GM23338 (cell line): ENCODE measurements at regions not wholly inside any gene's neighbourhood (a gene's known extent, or its start where the extent isn't known, plus 50 kb on each side); places are given as distances from the start of the nearest gene placed in this dataset.
A peak's percentile ranks its signal among the peaks of the same experiment; 100 is the strongest.

Source experiments
- ATAC-seq: fragments of 200-7000 bp; cut with Tn5 transposase; 3 replicates; pipeline ENCODE4 v1.9.1; 2020
- DNase-seq: peaks from one replicate; pipeline ENCODE4 v3.0.0-alpha.2; 2015; ENCODE audit warnings: low spot score
- H2AFZ ChIP-seq: fragments of 200-600 bp; sonication (generic); 2 replicates; pipeline ENCODE4 v1.8.0; 2016; ENCODE audit warnings: antibody characterized with exemption, mild to moderate bottlenecking, moderate library complexity
- H3F3A ChIP-seq: fragments of 200-600 bp; sonication (generic); replicated peaks from 2 replicates; pipeline ENCODE4 v1.8.0; 2017; ENCODE audit warnings: antibody characterized with exemption, mixed run types, low read depth
- H3K27ac ChIP-seq: fragments of 200-600 bp; sonication (generic); 2 replicates; pipeline ENCODE4 v1.6.1; 2016; ENCODE audit warnings: low read depth
- H3K27me3 ChIP-seq: fragments of 200-600 bp; sonication (generic); 2 replicates; pipeline ENCODE4 v1.8.0; 2016; ENCODE audit warnings: mild to moderate bottlenecking, mixed run types, moderate library complexity; ENCODE audit not compliant: insufficient read depth
- H3K36me3 ChIP-seq: fragments of 200-600 bp; sonication (generic); 2 replicates; pipeline ENCODE4 v1.8.0; 2016; ENCODE audit warnings: mild to moderate bottlenecking; ENCODE audit not compliant: insufficient read depth
- H3K4me1 ChIP-seq: fragments of 200-600 bp; sonication (generic); 2 replicates; pipeline ENCODE4 v1.8.0; 2016; ENCODE audit warnings: mild to moderate bottlenecking, moderate library complexity; ENCODE audit not compliant: insufficient read depth
- H3K4me2 ChIP-seq: fragments of 200-600 bp; sonication (generic); 2 replicates; pipeline ENCODE4 v1.7.1; 2017; ENCODE audit warnings: mixed run types
- H3K4me3 ChIP-seq: fragments of 200-600 bp; sonication (generic); 2 replicates; pipeline ENCODE4 v1.6.1; 2016; ENCODE audit warnings: mixed run types
- H3K79me2 ChIP-seq: fragments of 200-600 bp; sonication (generic); replicated peaks from 2 replicates; pipeline ENCODE4 v1.8.0; 2017; ENCODE audit warnings: mild to moderate bottlenecking; ENCODE audit not compliant: insufficient read depth
- H3K9me2 ChIP-seq: fragments of 200-600 bp; sonication (generic); 2 replicates; pipeline ENCODE4 v1.8.0; 2017; ENCODE audit not compliant: insufficient read depth
- H4K20me1 ChIP-seq: fragments of 200-600 bp; sonication (generic); replicated peaks from 2 replicates; pipeline ENCODE4 v1.8.0; 2017; ENCODE audit warnings: mild to moderate bottlenecking; ENCODE audit not compliant: insufficient read depth
- H3K27ac Mint-ChIP-seq: 2 replicates; pipeline ENCODE4 v1.8.0; 2020; ENCODE audit warnings: inconsistent platforms, mild to moderate bottlenecking, moderate library complexity, mixed read lengths
- H3K27me3 Mint-ChIP-seq: 3 replicates; pipeline ENCODE4 v1.8.0; 2022; ENCODE audit warnings: low read depth, mild to moderate bottlenecking, moderate library complexity, mixed read lengths, inconsistent platforms; ENCODE audit not compliant: insufficient read depth, poor library complexity
- H3K36me3 Mint-ChIP-seq: 3 replicates; pipeline ENCODE4 v1.8.0; 2021; ENCODE audit warnings: low read depth, mild to moderate bottlenecking, inconsistent platforms, moderate library complexity, mixed read lengths
- H3K4me1 Mint-ChIP-seq: 3 replicates; pipeline ENCODE4 v1.8.0; 2020; ENCODE audit warnings: mild to moderate bottlenecking, inconsistent platforms, mixed read lengths
- H3K4me3 Mint-ChIP-seq: 3 replicates; pipeline ENCODE4 v1.8.0; 2021; ENCODE audit warnings: moderate library complexity, mild to moderate bottlenecking, inconsistent platforms, mixed read lengths
- H3K9me3 Mint-ChIP-seq: 3 replicates; pipeline ENCODE4 v1.8.0; 2020; ENCODE audit warnings: moderate library complexity, mild to moderate bottlenecking, inconsistent platforms, mixed read lengths
- CREB1 ChIP-seq: fragments of 250-450 bp; sonication (Bioruptor Pico); IDR thresholded peaks from 2 replicates; pipeline ENCODE4 v1.5.0; 2020; ENCODE audit warnings: low read depth, mild to moderate bottlenecking, moderate library complexity
- ETS1 ChIP-seq: IDR thresholded peaks from 2 replicates; pipeline ENCODE4 v1.6.1; 2016; ENCODE audit warnings: antibody characterized with exemption
- EZH2phosphoT487 ChIP-seq: fragments of 200-600 bp; sonication (generic); IDR thresholded peaks from one replicate; pipeline ENCODE4 v1.8.1; 2018; ENCODE audit warnings: antibody characterized with exemption; ENCODE audit not compliant: unreplicated experiment
- JUNB ChIP-seq: IDR thresholded peaks from one replicate; pipeline ENCODE4 v1.6.1; 2016; ENCODE audit warnings: antibody characterized with exemption; ENCODE audit not compliant: unreplicated experiment
- REST ChIP-seq: IDR thresholded peaks from one replicate; pipeline ENCODE4 v1.6.1; 2018; ENCODE audit warnings: antibody characterized with exemption; ENCODE audit not compliant: unreplicated experiment
- ZNF114 ChIP-seq: fragments of 250-450 bp; sonication (Bioruptor Pico); IDR thresholded peaks from 2 replicates; pipeline ENCODE4 v1.5.0; 2020; ENCODE audit warnings: mild to moderate bottlenecking, moderate library complexity
- ZNF331 ChIP-seq: fragments of 250-450 bp; sonication (Bioruptor Pico); IDR thresholded peaks from 2 replicates; pipeline ENCODE4 v1.5.0; 2020; ENCODE audit warnings: low read depth, mild to moderate bottlenecking, moderate library complexity
- TF ChIP-seq, protein P1 (sequence below), 2 experiments: fragments of 200-600 bp in 1 of 2; sonication (generic) in 1 of 2; conservative IDR thresholded peaks; 2 replicates each; pipeline versions ENCODE4 v1.5.1 to v1.6.1; 2016 to 2017; ENCODE audit warnings: antibody characterized with exemption in 2 of 2, low read depth in 2 of 2, mild to moderate bottlenecking in 2 of 2, moderate library complexity in 1 of 2
- TF ChIP-seq, protein P2 (sequence below): fragments of 250-450 bp; sonication (Bioruptor Pico); IDR thresholded peaks from 2 replicates; pipeline ENCODE4 v1.5.0; 2020; ENCODE audit warnings: mild to moderate bottlenecking, moderate library complexity

DNA sequence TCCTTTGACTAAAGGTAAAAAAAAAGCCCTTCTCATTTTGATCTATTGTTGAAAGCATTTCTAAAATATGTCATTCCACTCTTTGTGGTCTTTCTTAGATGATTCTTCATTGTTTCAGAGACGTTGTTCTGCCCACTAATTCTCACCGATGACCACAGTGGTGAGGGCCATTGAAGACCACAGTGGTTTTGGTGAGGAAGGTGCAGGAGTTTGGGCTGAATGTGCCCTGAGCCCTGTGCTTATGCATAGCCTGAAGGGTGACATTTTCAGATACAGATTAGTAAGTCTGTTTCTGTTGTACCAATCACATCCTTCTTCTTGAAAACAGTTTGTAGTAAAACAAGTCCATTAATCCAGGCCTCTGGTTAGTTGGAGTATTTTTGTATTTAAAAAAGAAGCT lies 251.3 kb upstream of the ATP5MC3 start (continued):
- TF ChIP-seq CREB1 (CRISPR knock-in tag): no peak
- TF ChIP-seq JUNB: no peak
- no peak for TF ChIP-seq REST
- TF ChIP-seq, protein P1, sequence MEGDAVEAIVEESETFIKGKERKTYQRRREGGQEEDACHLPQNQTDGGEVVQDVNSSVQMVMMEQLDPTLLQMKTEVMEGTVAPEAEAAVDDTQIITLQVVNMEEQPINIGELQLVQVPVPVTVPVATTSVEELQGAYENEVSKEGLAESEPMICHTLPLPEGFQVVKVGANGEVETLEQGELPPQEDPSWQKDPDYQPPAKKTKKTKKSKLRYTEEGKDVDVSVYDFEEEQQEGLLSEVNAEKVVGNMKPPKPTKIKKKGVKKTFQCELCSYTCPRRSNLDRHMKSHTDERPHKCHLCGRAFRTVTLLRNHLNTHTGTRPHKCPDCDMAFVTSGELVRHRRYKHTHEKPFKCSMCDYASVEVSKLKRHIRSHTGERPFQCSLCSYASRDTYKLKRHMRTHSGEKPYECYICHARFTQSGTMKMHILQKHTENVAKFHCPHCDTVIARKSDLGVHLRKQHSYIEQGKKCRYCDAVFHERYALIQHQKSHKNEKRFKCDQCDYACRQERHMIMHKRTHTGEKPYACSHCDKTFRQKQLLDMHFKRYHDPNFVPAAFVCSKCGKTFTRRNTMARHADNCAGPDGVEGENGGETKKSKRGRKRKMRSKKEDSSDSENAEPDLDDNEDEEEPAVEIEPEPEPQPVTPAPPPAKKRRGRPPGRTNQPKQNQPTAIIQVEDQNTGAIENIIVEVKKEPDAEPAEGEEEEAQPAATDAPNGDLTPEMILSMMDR (conservative IDR thresholded peaks at IDR 0.05; ENCODE audit: low read depth in 2 of 2): no peak

GRCh38 chr2:175432021-175432420 lies 250.5 kb upstream of the ATP5MC3 start:
- Histone ChIP-seq H3K4me1 (peaks cover 5% of the 10 kb centered on the region), H2AFZ (peak overlapping the region; percentile 93), H3K27ac (no peak overlapping the region), H3K9me2 (no peaks in the 10 kb centered on the region), H3K27me3 (no peaks in the 10 kb centered on the region), H3K79me2 (no peaks in the 10 kb centered on the region), H3K4me3 (no peak overlapping the region), H3K36me3 (no peaks in the 10 kb centered on the region), H4K20me1 (no peaks in the 10 kb centered on the region), H3F3A (no peaks in the 10 kb centered on the region), H3K4me2 (no peak overlapping the region)
- no peak overlapping the region for H3K4me3 Mint-ChIP-seq
- DNase-seq: no peak
- H3K27me3 Mint-ChIP-seq: no peaks in the 10 kb centered on the region
- peaks cover 7% of the 10 kb centered on the region; the same call in 2 of the 3 replicates for H3K4me1 Mint-ChIP-seq
- H3K36me3 Mint-ChIP-seq: peaks cover 7% of the 10 kb centered on the region; the same call in 2 of the 3 replicates
- ATAC-seq: no peak
- no peak overlapping the region for H3K27ac Mint-ChIP-seq
- H3K9me3 Mint-ChIP-seq: peaks cover 14% of the 10 kb centered on the region; the same call in 2 of the 3 replicates
- no peak for TF ChIP-seq EZH2phosphoT487
- no peak for TF ChIP-seq ZNF331 (CRISPR knock-in tag)
- TF ChIP-seq ETS1: no peak
- TF ChIP-seq, protein P2, sequence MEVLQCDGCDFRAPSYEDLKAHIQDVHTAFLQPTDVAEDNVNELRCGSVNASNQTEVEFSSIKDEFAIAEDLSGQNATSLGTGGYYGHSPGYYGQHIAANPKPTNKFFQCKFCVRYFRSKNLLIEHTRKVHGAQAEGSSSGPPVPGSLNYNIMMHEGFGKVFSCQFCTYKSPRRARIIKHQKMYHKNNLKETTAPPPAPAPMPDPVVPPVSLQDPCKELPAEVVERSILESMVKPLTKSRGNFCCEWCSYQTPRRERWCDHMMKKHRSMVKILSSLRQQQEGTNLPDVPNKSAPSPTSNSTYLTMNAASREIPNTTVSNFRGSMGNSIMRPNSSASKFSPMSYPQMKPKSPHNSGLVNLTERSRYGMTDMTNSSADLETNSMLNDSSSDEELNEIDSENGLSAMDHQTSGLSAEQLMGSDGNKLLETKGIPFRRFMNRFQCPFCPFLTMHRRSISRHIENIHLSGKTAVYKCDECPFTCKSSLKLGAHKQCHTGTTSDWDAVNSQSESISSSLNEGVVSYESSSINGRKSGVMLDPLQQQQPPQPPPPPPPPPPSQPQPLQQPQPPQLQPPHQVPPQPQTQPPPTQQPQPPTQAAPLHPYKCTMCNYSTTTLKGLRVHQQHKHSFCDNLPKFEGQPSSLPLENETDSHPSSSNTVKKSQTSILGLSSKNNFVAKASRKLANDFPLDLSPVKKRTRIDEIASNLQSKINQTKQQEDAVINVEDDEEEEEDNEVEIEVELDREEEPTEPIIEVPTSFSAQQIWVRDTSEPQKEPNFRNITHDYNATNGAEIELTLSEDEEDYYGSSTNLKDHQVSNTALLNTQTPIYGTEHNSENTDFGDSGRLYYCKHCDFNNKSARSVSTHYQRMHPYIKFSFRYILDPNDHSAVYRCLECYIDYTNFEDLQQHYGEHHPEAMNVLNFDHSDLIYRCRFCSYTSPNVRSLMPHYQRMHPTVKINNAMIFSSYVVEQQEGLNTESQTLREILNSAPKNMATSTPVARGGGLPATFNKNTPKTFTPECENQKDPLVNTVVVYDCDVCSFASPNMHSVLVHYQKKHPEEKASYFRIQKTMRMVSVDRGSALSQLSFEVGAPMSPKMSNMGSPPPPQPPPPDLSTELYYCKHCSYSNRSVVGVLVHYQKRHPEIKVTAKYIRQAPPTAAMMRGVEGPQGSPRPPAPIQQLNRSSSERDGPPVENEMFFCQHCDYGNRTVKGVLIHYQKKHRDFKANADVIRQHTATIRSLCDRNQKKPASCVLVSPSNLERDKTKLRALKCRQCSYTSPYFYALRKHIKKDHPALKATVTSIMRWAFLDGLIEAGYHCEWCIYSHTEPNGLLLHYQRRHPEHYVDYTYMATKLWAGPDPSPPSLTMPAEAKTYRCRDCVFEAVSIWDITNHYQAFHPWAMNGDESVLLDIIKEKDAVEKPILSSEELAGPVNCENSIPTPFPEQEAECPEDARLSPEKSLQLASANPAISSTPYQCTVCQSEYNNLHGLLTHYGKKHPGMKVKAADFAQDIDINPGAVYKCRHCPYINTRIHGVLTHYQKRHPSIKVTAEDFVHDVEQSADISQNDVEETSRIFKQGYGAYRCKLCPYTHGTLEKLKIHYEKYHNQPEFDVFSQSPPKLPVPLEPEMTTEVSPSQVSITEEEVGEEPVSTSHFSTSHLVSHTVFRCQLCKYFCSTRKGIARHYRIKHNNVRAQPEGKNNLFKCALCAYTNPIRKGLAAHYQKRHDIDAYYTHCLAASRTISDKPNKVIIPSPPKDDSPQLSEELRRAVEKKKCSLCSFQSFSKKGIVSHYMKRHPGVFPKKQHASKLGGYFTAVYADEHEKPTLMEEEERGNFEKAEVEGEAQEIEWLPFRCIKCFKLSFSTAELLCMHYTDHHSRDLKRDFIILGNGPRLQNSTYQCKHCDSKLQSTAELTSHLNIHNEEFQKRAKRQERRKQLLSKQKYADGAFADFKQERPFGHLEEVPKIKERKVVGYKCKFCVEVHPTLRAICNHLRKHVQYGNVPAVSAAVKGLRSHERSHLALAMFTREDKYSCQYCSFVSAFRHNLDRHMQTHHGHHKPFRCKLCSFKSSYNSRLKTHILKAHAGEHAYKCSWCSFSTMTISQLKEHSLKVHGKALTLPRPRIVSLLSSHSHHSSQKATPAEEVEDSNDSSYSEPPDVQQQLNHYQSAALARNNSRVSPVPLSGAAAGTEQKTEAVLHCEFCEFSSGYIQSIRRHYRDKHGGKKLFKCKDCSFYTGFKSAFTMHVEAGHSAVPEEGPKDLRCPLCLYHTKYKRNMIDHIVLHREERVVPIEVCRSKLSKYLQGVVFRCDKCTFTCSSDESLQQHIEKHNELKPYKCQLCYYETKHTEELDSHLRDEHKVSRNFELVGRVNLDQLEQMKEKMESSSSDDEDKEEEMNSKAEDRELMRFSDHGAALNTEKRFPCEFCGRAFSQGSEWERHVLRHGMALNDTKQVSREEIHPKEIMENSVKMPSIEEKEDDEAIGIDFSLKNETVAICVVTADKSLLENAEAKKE (CRISPR knock-in tag): no peak
- TF ChIP-seq, protein P1 (conservative IDR thresholded peaks at IDR 0.05; ENCODE audit: low read depth in 2 of 2): no peak
- TF ChIP-seq ZNF114 (CRISPR knock-in tag): no peak
- no peak for TF ChIP-seq JUNB
